Neural cell (in vitro differentiated cells): ENCODE measurements at regions not wholly inside any gene's neighbourhood (a gene's known extent, or its start where the extent isn't known, plus 50 kb on each side); places are given as distances from the start of the nearest gene placed in this dataset.

Source experiments
- H2AFZ ChIP-seq: fragments of 200-600, 300-800 bp; sonication (generic), shearing (Covaris generic); 2 replicates; pipeline ENCODE4 v1.6.0; 2014; ENCODE audit warnings: low read depth, mild to moderate bottlenecking, antibody characterized with exemption, low read length, moderate library complexity
- H3F3A ChIP-seq: fragments of 200-600 bp; shearing (Covaris generic); 2 replicates; pipeline ENCODE4 v1.6.1; 2016; ENCODE audit warnings: mild to moderate bottlenecking, moderate library complexity, mixed read lengths, antibody characterized with exemption, low read length; ENCODE audit not compliant: insufficient read depth, poor library complexity, severe bottlenecking
- H3K27ac ChIP-seq: fragments of 200-600, 300-800 bp; sonication (generic), shearing (Covaris generic); 2 replicates; pipeline ENCODE4 v1.5.1; 2014; ENCODE audit warnings: mild to moderate bottlenecking, low read length, moderate library complexity
- H3K27me3 ChIP-seq: fragments of 300-800, 200-600 bp; sonication (generic), shearing (Covaris generic); 2 replicates; pipeline ENCODE4 v1.6.0; 2014; ENCODE audit warnings: mild to moderate bottlenecking, low read depth, low read length, moderate library complexity; ENCODE audit not compliant: insufficient read depth
- H3K36me3 ChIP-seq: fragments of 300-800, 200-600 bp; sonication (generic), shearing (Covaris generic); 2 replicates; pipeline ENCODE4 v1.5.1; 2014; ENCODE audit warnings: mild to moderate bottlenecking, antibody characterized with exemption, low read length, moderate library complexity; ENCODE audit not compliant: insufficient read depth
- H3K4me2 ChIP-seq: fragments of 300-800, 200-600 bp; sonication (generic), shearing (Covaris generic); 2 replicates; pipeline ENCODE4 v1.6.0; 2014; ENCODE audit warnings: mild to moderate bottlenecking, low read length
- H3K4me3 ChIP-seq: fragments of 300-800, 200-600 bp; sonication (generic), shearing (Covaris generic); 2 replicates; pipeline ENCODE4 v1.5.1; 2014; ENCODE audit warnings: mild to moderate bottlenecking, low read length, moderate library complexity
- H3K79me2 ChIP-seq: fragments of 200-600 bp; shearing (Covaris generic); replicated peaks from 2 replicates; pipeline ENCODE4 v1.6.0; 2014; ENCODE audit warnings: mild to moderate bottlenecking, low read length, moderate library complexity; ENCODE audit not compliant: insufficient read depth
- H3K9ac ChIP-seq: fragments of 300-800, 200-600 bp; sonication (generic), shearing (Covaris generic); 2 replicates; pipeline ENCODE4 v1.6.1; 2016; ENCODE audit warnings: mild to moderate bottlenecking, low read length, mixed read lengths
- H3K9me2 ChIP-seq: fragments of 200-600 bp; shearing (Covaris generic); 2 replicates; pipeline ENCODE4 v1.6.1; 2016; ENCODE audit warnings: mild to moderate bottlenecking, low read length, mixed read lengths; ENCODE audit not compliant: insufficient read depth
- H3K9me3 ChIP-seq: fragments of 200-600, 300-800 bp; sonication (generic), shearing (Covaris generic); 2 replicates; pipeline ENCODE4 v1.6.1; 2016; ENCODE audit warnings: mild to moderate bottlenecking, mixed run types, low read length, moderate library complexity, mixed read lengths
- H4K20me1 ChIP-seq: fragments of 200-600 bp; shearing (Covaris generic); 2 replicates; pipeline ENCODE4 v1.6.1; 2016; ENCODE audit warnings: mild to moderate bottlenecking, mixed run types; ENCODE audit not compliant: insufficient read depth
- CTCF ChIP-seq: fragments of 450-650 bp; IDR thresholded peaks from 2 replicates; pipeline ENCODE4 v1.5.1; 2014; ENCODE audit warnings: antibody characterized with exemption, mild to moderate bottlenecking, moderate library complexity; ENCODE audit not compliant: poor library complexity, severe bottlenecking
- EP300 ChIP-seq: fragments of 450-650 bp; conservative IDR thresholded peaks from 2 replicates; pipeline ENCODE4 v1.6.1; 2014; ENCODE audit warnings: antibody characterized with exemption, mild to moderate bottlenecking, moderate library complexity; ENCODE audit not compliant: poor library complexity, severe bottlenecking
- EZH2 ChIP-seq: fragments of 200-600, 300-800 bp; shearing (Covaris generic), sonication (generic); IDR thresholded peaks from 2 replicates; pipeline ENCODE4 v1.6.1; 2014; ENCODE audit warnings: antibody characterized with exemption, low read length, borderline replicate concordance, mild to moderate bottlenecking; ENCODE audit not compliant: insufficient read depth, poor library complexity, severe bottlenecking
- MXI1 ChIP-seq: fragments of 450-650 bp; conservative IDR thresholded peaks from 2 replicates; pipeline ENCODE4 v1.6.1; 2014; ENCODE audit warnings: antibody characterized with exemption, mild to moderate bottlenecking; ENCODE audit not compliant: poor library complexity, severe bottlenecking
- POLR2AphosphoS5 ChIP-seq: IDR thresholded peaks from 2 replicates; pipeline ENCODE4 v1.6.1; 2012
- RAD21 ChIP-seq: fragments of 450-650 bp; conservative IDR thresholded peaks from 2 replicates; pipeline ENCODE4 v1.6.1; 2014; ENCODE audit warnings: antibody characterized with exemption, mild to moderate bottlenecking, moderate library complexity
- SMC3 ChIP-seq: fragments of 450-650 bp; conservative IDR thresholded peaks from 2 replicates; pipeline ENCODE4 v1.6.1; 2014; ENCODE audit warnings: antibody characterized with exemption, mild to moderate bottlenecking, moderate library complexity; ENCODE audit not compliant: poor library complexity
- TAF1 ChIP-seq: IDR thresholded peaks from 2 replicates; pipeline ENCODE4 v1.6.1; 2012; ENCODE audit warnings: low read depth
- TF ChIP-seq, protein P1 (sequence below): IDR thresholded peaks from 2 replicates; pipeline ENCODE4 v1.6.1; 2012; ENCODE audit warnings: borderline replicate concordance

DNA sequence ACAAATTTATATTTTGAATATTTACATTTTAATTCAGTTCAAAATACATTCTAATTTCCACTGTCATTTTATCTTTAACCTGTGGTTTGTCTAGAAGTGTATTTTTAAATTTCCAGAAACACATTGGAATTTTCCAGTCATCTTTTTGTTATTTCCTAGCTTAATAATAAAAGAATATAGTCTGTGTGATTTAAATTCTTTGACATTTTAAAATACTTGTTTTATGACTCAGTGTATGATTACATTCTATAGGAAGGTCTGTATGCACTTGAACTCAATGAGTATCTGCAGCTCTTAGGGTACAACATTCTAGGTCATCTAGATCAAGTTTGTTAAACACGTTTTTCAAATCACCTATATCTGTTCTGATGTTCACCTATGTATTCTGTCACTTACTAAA, 88.3 kb upstream of the MBOAT2 start:
- no peaks in the 10 kb centered on the region for H3F3A ChIP-seq
- no peaks in the 10 kb centered on the region for H3K27me3 ChIP-seq
- TF ChIP-seq MXI1 (no peak), EZH2 (no peak)

GRCh38 chr2:9089831-9090230, 86.3 kb upstream of the MBOAT2 start:
- no peak overlapping the region for H3K27ac ChIP-seq

More for the DNA sequence above, 88.3 kb upstream of the MBOAT2 start:
- H3K9me2 ChIP-seq = no peaks in the 10 kb centered on the region
- no peak overlapping the region for H3K9ac ChIP-seq
- H3K4me3 ChIP-seq = no peak overlapping the region
- H3K4me2 ChIP-seq = no peak overlapping the region
- no peaks in the 10 kb centered on the region for H4K20me1 ChIP-seq
- H3K9me3 ChIP-seq = no peaks in the 10 kb centered on the region
- H3K27ac ChIP-seq = no peak overlapping the region
- H3K36me3 ChIP-seq = no peaks in the 10 kb centered on the region
- no peaks in the 10 kb centered on the region for H3K79me2 ChIP-seq
- H2AFZ ChIP-seq = no peak overlapping the region

More at GRCh38 chr2:9089831-9090230, 86.3 kb upstream of the MBOAT2 start:
- Histone ChIP-seq H3K36me3 (no peaks in the 10 kb centered on the region), H3K9me2 (no peaks in the 10 kb centered on the region), H3K79me2 (no peaks in the 10 kb centered on the region), H3K27me3 (no peaks in the 10 kb centered on the region), H3K4me2 (no peak overlapping the region), H3K9me3 (no peaks in the 10 kb centered on the region), H3K9ac (no peak overlapping the region), H2AFZ (no peak overlapping the region), H3F3A (no peaks in the 10 kb centered on the region), H4K20me1 (no peaks in the 10 kb centered on the region), H3K4me3 (no peak overlapping the region)
- TF ChIP-seq, protein P1, sequence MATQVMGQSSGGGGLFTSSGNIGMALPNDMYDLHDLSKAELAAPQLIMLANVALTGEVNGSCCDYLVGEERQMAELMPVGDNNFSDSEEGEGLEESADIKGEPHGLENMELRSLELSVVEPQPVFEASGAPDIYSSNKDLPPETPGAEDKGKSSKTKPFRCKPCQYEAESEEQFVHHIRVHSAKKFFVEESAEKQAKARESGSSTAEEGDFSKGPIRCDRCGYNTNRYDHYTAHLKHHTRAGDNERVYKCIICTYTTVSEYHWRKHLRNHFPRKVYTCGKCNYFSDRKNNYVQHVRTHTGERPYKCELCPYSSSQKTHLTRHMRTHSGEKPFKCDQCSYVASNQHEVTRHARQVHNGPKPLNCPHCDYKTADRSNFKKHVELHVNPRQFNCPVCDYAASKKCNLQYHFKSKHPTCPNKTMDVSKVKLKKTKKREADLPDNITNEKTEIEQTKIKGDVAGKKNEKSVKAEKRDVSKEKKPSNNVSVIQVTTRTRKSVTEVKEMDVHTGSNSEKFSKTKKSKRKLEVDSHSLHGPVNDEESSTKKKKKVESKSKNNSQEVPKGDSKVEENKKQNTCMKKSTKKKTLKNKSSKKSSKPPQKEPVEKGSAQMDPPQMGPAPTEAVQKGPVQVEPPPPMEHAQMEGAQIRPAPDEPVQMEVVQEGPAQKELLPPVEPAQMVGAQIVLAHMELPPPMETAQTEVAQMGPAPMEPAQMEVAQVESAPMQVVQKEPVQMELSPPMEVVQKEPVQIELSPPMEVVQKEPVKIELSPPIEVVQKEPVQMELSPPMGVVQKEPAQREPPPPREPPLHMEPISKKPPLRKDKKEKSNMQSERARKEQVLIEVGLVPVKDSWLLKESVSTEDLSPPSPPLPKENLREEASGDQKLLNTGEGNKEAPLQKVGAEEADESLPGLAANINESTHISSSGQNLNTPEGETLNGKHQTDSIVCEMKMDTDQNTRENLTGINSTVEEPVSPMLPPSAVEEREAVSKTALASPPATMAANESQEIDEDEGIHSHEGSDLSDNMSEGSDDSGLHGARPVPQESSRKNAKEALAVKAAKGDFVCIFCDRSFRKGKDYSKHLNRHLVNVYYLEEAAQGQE = no peak
- TF ChIP-seq CTCF (no peak), RAD21 (no peak), SMC3 (no peak), MXI1 (no peak), POLR2AphosphoS5 (no peak), TAF1 (no peak), EP300 (no peak), EZH2 (no peak)
